ENCODE measurements at regions not wholly inside any gene's neighbourhood (a gene's known extent, or its start where the extent isn't known, plus 50 kb on each side); places are given as distances from the start of the nearest gene placed in this dataset.

DNA sequence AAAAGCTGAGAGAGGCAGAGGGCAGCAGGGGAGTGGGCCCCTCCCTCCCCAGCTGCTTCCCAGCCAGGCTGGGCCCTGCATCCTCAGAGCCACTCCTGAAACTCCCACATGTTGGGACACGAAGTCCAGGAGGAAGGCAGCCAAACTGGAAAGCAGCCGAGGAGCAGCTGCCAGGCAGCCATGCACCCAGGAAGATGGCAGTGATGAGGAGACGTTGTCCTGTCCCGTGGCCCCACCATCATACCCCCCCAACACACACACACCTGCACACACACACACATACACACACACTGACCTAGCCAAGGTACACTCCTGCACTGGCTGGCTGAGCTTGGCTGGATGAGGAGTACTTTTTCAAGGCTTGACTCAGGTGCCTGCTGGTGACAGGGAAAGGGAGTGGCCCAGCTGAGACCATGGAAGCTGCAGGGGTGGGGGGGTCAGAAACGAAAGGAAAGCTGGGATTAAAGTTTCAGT lies 106.0 kb downstream of the CYP26B1 start:
- Histone ChIP-seq H3K9ac (ENCODE audit: low read depth in 1 of 2, low read length in 2 of 2) (no peak overlapping the region), H3K4me1 (ENCODE audit: control insufficient read depth in 2 of 2, insufficient read depth in 2 of 2, low read length in 2 of 2) (no peaks in the 10 kb centered on the region), H3K36me3 (ENCODE audit: control insufficient read depth in 2 of 2, insufficient read depth in 2 of 2, low read length in 2 of 2) (no peaks in the 10 kb centered on the region), H3K9me3 (ENCODE audit: control insufficient read depth in 2 of 2, low read length in 2 of 2) (no peaks in the 10 kb centered on the region), H3K27me3 (ENCODE audit: control insufficient read depth in 2 of 2, insufficient read depth in 2 of 2, low read length in 2 of 2) (no peaks in the 10 kb centered on the region), H3K27ac (ENCODE audit: low read depth in 2 of 2, low read length in 2 of 2) (no peak overlapping the region), H3K4me3 (ENCODE audit: low read length in 2 of 2) (no peak overlapping the region)

DNA sequence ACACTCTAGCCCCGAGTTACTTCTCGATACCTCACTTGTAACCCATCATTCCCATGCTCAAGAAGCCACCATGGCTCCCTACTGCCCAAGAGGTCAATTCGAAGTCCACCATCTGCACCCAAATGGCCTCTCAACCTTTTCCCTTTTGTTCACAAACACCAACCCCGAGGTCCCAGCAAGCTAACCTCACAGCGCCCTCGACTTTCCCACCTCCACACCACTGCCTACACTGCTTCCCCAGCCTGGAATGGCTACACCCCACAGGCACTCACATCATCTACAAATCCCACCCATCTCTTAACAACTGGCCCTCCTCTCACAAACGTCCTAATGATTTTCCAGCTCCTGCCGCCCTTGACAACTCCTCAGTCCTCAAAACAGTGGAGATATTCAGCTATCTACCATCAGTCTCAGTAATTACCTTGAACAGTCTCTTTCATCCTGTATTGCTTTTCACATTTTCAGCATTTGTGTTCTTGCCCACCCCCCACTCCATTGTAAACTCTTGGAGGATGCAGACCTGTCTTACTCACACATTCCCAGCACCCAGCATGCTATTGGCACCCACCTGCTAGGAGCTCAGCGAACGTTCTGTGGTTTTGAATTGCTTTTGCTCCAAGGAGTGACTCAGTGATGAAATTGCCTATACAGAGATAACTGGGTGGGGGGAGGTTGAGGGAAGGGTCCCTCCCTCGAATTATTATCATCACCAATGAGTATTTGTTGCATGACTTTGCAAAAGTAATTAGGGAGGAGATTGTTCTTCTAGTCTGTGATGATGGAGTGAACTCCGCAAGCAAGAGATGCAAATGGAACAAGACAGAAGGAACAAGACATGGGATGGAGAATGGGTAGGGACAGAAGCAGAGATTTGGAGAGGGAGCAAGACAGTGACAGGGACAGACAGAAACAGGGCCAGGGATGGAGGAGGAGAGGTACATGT lies 106.8 kb downstream of the CYP26B1 start:
- Histone ChIP-seq H3K27me3 (ENCODE audit: control insufficient read depth in 2 of 2, insufficient read depth in 2 of 2, low read length in 2 of 2) (no peaks in the 10 kb centered on the region), H3K36me3 (ENCODE audit: control insufficient read depth in 2 of 2, insufficient read depth in 2 of 2, low read length in 2 of 2) (no peaks in the 10 kb centered on the region), H3K9ac (ENCODE audit: low read depth in 1 of 2, low read length in 2 of 2) (no peak overlapping the region), H3K4me1 (ENCODE audit: control insufficient read depth in 2 of 2, insufficient read depth in 2 of 2, low read length in 2 of 2) (no peaks in the 10 kb centered on the region), H3K9me3 (ENCODE audit: control insufficient read depth in 2 of 2, low read length in 2 of 2) (no peaks in the 10 kb centered on the region), H3K4me3 (ENCODE audit: low read length in 2 of 2) (no peak overlapping the region), H3K27ac (ENCODE audit: low read depth in 2 of 2, low read length in 2 of 2) (no peak overlapping the region)

DNA sequence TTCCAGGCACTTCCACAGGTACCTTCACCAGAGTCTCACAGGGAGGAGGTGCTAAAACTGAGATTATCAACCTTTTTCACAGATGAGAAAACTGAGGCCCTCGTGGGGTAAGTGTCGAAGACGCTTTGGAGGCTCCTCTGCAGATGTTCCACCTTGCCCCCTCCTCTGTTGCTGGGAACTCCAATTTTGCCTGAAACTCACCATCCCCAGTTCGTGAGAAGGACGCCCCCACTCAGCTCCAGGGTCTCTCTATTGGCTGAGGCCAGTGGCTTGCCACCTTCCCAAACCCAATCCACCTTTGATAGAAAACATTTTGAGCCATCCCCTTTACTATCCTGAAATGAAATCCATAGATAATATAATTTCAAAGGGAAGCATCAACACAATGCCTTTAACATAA lies 109.1 kb downstream of the CYP26B1 start:
- Histone ChIP-seq H3K36me3 (ENCODE audit: control insufficient read depth in 2 of 2, insufficient read depth in 2 of 2, low read length in 2 of 2) (no peaks in the 10 kb centered on the region), H3K4me3 (ENCODE audit: low read length in 2 of 2) (no peak overlapping the region), H3K9ac (ENCODE audit: low read depth in 1 of 2, low read length in 2 of 2) (no peak overlapping the region), H3K9me3 (ENCODE audit: control insufficient read depth in 2 of 2, low read length in 2 of 2) (no peaks in the 10 kb centered on the region), H3K27me3 (ENCODE audit: control insufficient read depth in 2 of 2, insufficient read depth in 2 of 2, low read length in 2 of 2) (no peaks in the 10 kb centered on the region), H3K4me1 (ENCODE audit: control insufficient read depth in 2 of 2, insufficient read depth in 2 of 2, low read length in 2 of 2) (no peaks in the 10 kb centered on the region), H3K27ac (ENCODE audit: low read depth in 2 of 2, low read length in 2 of 2) (no peak overlapping the region)

DNA sequence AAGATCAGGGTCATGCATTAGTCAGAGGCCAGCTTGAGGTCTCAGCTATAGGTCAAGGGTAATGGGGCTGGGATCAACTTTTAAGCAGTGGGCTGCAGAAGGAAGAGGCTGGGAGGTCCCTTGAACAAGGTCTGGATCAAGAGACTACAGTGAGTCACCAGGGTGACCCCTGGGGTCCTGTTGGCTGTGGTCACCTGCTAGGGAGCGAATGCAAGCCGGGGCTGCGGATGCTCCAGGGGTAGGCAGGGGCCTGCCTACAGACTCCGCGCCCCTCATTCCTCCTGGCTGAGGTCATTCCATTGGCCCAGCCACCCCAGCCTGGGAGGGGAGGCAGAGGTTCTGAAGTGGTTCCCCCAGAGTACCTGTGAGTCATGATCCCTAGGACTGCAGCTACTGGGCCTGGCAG lies 110.4 kb downstream of the CYP26B1 start:
- Histone ChIP-seq H3K4me1 (ENCODE audit: control insufficient read depth in 2 of 2, insufficient read depth in 2 of 2, low read length in 2 of 2) (no peaks in the 10 kb centered on the region), H3K9me3 (ENCODE audit: control insufficient read depth in 2 of 2, low read length in 2 of 2) (no peaks in the 10 kb centered on the region)

DNA sequence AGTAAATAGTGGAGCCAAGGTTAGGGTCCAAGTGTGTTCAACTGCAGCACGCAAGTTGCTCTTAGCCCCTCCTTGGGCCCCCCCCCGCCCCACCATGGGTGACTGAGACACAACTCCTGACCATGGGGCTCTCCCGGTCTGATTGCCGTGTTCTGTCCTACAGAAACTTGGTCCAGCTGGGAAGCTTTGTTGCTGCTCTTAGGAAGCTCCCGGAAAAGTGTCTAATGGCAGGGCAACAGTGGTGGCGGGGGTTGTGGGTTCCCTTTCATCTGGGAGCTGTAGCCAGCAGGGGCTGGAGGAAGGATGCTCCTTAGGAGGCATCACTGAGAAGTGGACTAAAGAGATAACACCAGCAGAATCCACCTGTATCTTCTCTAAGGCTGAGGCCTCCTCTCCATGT lies 111.1 kb downstream of the CYP26B1 start:
- H3K27ac ChIP-seq (ENCODE audit: low read depth in 2 of 2, low read length in 2 of 2), result no peak overlapping the region
- no peaks in the 10 kb centered on the region for H3K4me1 ChIP-seq (ENCODE audit: control insufficient read depth in 2 of 2, insufficient read depth in 2 of 2, low read length in 2 of 2)
- H3K36me3 ChIP-seq (ENCODE audit: control insufficient read depth in 2 of 2, insufficient read depth in 2 of 2, low read length in 2 of 2), result no peaks in the 10 kb centered on the region
- H3K9me3 ChIP-seq (ENCODE audit: control insufficient read depth in 2 of 2, low read length in 2 of 2), result no peaks in the 10 kb centered on the region
- H3K27me3 ChIP-seq (ENCODE audit: control insufficient read depth in 2 of 2, insufficient read depth in 2 of 2, low read length in 2 of 2), result no peaks in the 10 kb centered on the region
- no peak overlapping the region for H3K9ac ChIP-seq (ENCODE audit: low read depth in 1 of 2, low read length in 2 of 2)
- H3K4me3 ChIP-seq (ENCODE audit: low read length in 2 of 2), result no peak overlapping the region

More for the DNA sequence above, 110.4 kb downstream of the CYP26B1 start:
- Histone ChIP-seq H3K4me3 (ENCODE audit: low read length in 2 of 2) (no peak overlapping the region), H3K36me3 (ENCODE audit: control insufficient read depth in 2 of 2, insufficient read depth in 2 of 2, low read length in 2 of 2) (no peaks in the 10 kb centered on the region), H3K27me3 (ENCODE audit: control insufficient read depth in 2 of 2, insufficient read depth in 2 of 2, low read length in 2 of 2) (no peaks in the 10 kb centered on the region), H3K27ac (ENCODE audit: low read depth in 2 of 2, low read length in 2 of 2) (no peak overlapping the region), H3K9ac (ENCODE audit: low read depth in 1 of 2, low read length in 2 of 2) (no peak overlapping the region)

DNA sequence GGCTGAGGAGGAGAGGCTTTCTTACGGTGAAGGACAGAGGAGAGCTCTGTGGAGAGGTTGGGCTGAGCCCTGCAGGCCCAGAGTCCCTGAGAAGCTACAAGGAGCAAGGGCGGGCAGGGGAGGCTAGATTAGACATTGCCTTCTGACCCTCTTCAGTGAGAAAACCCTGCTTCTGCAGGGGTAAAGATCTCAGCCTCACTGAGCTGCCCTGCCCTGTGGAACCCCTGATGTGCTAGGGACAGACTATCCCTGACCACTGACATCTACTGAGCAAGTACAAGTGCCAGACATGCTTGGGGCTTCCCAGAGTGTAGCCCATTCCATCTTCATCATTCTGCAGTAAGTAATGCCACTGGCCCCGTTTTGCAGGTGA lies 111.5 kb downstream of the CYP26B1 start:
- H3K4me1 ChIP-seq (ENCODE audit: control insufficient read depth in 2 of 2, insufficient read depth in 2 of 2, low read length in 2 of 2), result no peaks in the 10 kb centered on the region
- H3K9me3 ChIP-seq (ENCODE audit: control insufficient read depth in 2 of 2, low read length in 2 of 2), result no peaks in the 10 kb centered on the region
- no peak overlapping the region for H3K4me3 ChIP-seq (ENCODE audit: low read length in 2 of 2)
- no peak overlapping the region for H3K27ac ChIP-seq (ENCODE audit: low read depth in 2 of 2, low read length in 2 of 2)
- no peaks in the 10 kb centered on the region for H3K27me3 ChIP-seq (ENCODE audit: control insufficient read depth in 2 of 2, insufficient read depth in 2 of 2, low read length in 2 of 2)
- H3K36me3 ChIP-seq (ENCODE audit: control insufficient read depth in 2 of 2, insufficient read depth in 2 of 2, low read length in 2 of 2), result no peaks in the 10 kb centered on the region
- no peak overlapping the region for H3K9ac ChIP-seq (ENCODE audit: low read depth in 1 of 2, low read length in 2 of 2)

DNA sequence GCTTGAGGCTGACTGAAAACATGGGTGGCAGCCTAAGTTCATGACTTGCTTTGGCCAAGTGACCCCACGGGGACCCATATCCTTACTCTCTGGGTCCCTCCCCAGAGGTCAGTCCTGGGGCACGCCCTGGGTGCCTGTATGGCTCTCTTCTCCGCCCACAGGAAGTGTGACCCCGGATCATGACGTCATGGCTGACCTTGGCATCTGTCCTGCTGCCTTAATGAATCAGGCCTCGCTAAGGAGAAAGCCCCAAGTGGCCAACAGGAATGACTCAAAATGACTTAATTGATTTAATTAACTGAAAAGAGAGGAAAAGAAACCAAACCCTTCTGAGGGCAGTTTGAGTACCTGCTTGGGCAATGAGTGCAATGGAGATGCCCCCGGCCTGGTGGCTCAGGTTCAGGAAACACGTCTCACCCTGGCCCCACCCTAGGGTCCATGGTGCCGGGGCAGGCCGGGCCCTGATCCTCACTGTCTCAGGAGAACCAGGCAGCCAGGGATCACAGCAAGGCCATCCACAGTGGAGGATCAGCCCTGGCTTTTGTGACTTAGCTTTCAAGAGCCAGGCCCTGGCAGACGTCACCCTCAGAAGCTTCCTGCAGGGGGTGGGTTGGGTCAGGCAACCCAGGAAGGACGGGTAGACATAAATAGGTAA lies 112.0 kb downstream of the CYP26B1 start:
- Histone ChIP-seq H3K9ac (ENCODE audit: low read depth in 1 of 2, low read length in 2 of 2) (no peak overlapping the region), H3K27ac (ENCODE audit: low read depth in 2 of 2, low read length in 2 of 2) (no peak overlapping the region), H3K27me3 (ENCODE audit: control insufficient read depth in 2 of 2, insufficient read depth in 2 of 2, low read length in 2 of 2) (no peaks in the 10 kb centered on the region), H3K9me3 (ENCODE audit: control insufficient read depth in 2 of 2, low read length in 2 of 2) (no peaks in the 10 kb centered on the region), H3K36me3 (ENCODE audit: control insufficient read depth in 2 of 2, insufficient read depth in 2 of 2, low read length in 2 of 2) (no peaks in the 10 kb centered on the region), H3K4me3 (ENCODE audit: low read length in 2 of 2) (no peak overlapping the region), H3K4me1 (ENCODE audit: control insufficient read depth in 2 of 2, insufficient read depth in 2 of 2, low read length in 2 of 2) (no peaks in the 10 kb centered on the region)

DNA sequence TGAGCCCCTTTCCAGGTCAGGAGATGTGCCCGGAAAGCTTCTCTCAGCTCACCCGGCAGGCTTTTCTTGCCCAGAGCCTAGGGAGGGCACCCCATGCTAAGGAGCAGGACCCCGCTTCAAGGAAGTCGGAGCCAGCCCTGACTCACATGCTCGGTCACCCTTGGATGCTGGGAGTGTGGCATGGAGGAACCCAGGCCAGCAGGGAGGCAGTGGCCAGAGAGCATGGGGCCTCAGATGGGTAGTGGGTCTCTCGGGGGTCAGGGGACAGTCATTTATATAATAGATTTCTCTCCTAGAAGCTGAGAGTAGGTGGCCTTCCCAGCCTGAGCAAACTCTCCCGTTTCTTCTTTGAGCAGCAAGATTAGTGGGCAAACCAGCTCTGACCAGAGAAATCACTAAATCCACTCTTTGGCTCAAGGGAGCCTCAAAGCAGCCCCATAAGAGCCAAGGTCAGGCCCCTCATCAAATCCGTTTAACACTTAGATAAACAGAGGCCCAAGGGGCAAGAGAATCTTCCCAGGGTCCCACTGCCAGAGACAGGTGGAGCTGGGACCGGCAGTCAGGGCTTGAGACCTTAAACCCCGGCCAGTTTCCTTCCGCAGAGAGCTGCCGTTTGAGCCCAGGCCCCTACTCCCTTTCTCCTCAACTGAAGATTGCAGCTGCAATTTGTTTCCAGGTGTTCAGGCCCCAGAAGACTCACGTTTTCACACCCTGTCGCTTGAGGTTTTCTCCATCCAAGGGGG lies 113.1 kb downstream of the CYP26B1 start:
- Histone ChIP-seq H3K4me3 (ENCODE audit: low read length in 2 of 2) (no peak overlapping the region), H3K27me3 (ENCODE audit: control insufficient read depth in 2 of 2, insufficient read depth in 2 of 2, low read length in 2 of 2) (no peaks in the 10 kb centered on the region), H3K9ac (ENCODE audit: low read depth in 1 of 2, low read length in 2 of 2) (no peak overlapping the region), H3K27ac (ENCODE audit: low read depth in 2 of 2, low read length in 2 of 2) (no peak overlapping the region), H3K9me3 (ENCODE audit: control insufficient read depth in 2 of 2, low read length in 2 of 2) (no peaks in the 10 kb centered on the region), H3K4me1 (ENCODE audit: control insufficient read depth in 2 of 2, insufficient read depth in 2 of 2, low read length in 2 of 2) (no peaks in the 10 kb centered on the region), H3K36me3 (ENCODE audit: control insufficient read depth in 2 of 2, insufficient read depth in 2 of 2, low read length in 2 of 2) (no peaks in the 10 kb centered on the region)

DNA sequence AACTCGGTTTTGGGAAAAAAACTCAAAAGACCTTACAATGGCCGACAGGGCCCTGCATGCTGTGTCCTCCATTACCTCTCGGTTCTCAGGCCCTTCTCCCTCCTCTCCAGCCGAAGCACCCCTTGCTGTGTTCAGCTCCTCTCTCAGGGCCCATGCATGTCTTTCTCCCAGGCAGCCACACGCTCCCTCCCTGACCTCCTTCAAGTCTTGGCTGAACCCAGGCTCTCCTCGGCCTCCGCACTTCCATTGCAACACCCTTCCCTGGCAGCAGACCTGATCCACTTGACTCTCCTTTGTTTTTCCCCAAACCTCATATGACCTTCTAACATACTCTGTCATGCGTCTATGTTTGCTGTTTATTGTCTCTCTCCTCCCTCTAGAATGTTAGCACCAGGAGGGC lies 114.0 kb downstream of the CYP26B1 start:
- no peaks in the 10 kb centered on the region for H3K9me3 ChIP-seq (ENCODE audit: control insufficient read depth in 2 of 2, low read length in 2 of 2)
- H3K27ac ChIP-seq (ENCODE audit: low read depth in 2 of 2, low read length in 2 of 2), result no peak overlapping the region
- no peaks in the 10 kb centered on the region for H3K4me1 ChIP-seq (ENCODE audit: control insufficient read depth in 2 of 2, insufficient read depth in 2 of 2, low read length in 2 of 2)
- H3K4me3 ChIP-seq (ENCODE audit: low read length in 2 of 2), result no peak overlapping the region
- no peak overlapping the region for H3K9ac ChIP-seq (ENCODE audit: low read depth in 1 of 2, low read length in 2 of 2)
- H3K27me3 ChIP-seq (ENCODE audit: control insufficient read depth in 2 of 2, insufficient read depth in 2 of 2, low read length in 2 of 2), result no peaks in the 10 kb centered on the region
- no peaks in the 10 kb centered on the region for H3K36me3 ChIP-seq (ENCODE audit: control insufficient read depth in 2 of 2, insufficient read depth in 2 of 2, low read length in 2 of 2)

Measured in mucosa of rectum (tissue), 2 donors.